Heart right ventricle (tissue), 16 donors: ENCODE measurements at regions not wholly inside any gene's neighbourhood (a gene's known extent, or its start where the extent isn't known, plus 50 kb on each side); places are given as distances from the start of the nearest gene placed in this dataset.
"Not testable (repeated sequence)": the region's sequence is repeated elsewhere in the genome, so short reads cannot be mapped to it uniquely, and the experiment has no call there.

Source experiments
- ATAC-seq, 8 donors: fragments of 200-7000 bp; cut with Tn5 transposase; one replicate each; pipeline ENCODE4 v1.9.1; 2020; ENCODE audit warnings: mild to moderate bottlenecking in 8 of 8, moderate library complexity in 8 of 8, moderate number of reproducible peaks in 1 of 8
- DNase-seq, 2 donors: peaks; one replicate each; pipeline ENCODE4 v3.0.0-alpha.2; 2020
- H3K27ac ChIP-seq, 10 donors: fragments of 200-600 bp; sonication (generic) in 2 of 10; one replicate each; pipeline versions ENCODE4 v1.5.0 to v1.8.0; 2020 to 2022; ENCODE audit warnings: mild to moderate bottlenecking in 3 of 10
- H3K27me3 ChIP-seq, 7 donors: fragments of 200-600 bp; one replicate each; pipeline ENCODE4 v1.8.0; 2021 to 2022; ENCODE audit warnings: mild to moderate bottlenecking in 2 of 7
- H3K36me3 ChIP-seq, 9 donors: fragments of 200-600 bp; sonication (generic) in 1 of 9; one replicate each; pipeline versions ENCODE4 v1.5.0 to v1.8.0; 2020 to 2022; ENCODE audit warnings: mild to moderate bottlenecking in 2 of 9
- H3K4me1 ChIP-seq, 9 donors: fragments of 200-600 bp; sonication (generic) in 1 of 9; one replicate each; pipeline versions ENCODE4 v1.5.0 to v1.8.0; 2020 to 2022; ENCODE audit warnings: mild to moderate bottlenecking in 4 of 9
- H3K4me3 ChIP-seq, 10 donors: fragments of 200-600 bp; sonication (generic) in 2 of 10; one replicate each; pipeline versions ENCODE4 v1.5.0 to v1.8.0; 2020 to 2022; ENCODE audit warnings: mild to moderate bottlenecking in 7 of 10, moderate library complexity in 2 of 10
- H3K9me3 ChIP-seq, 11 donors: fragments of 200-600 bp in 10 of 11; sonication (generic) in 2 of 11; one replicate each; pipeline versions ENCODE4 v1.5.0 to v1.8.0; 2013 to 2022; ENCODE audit warnings: mild to moderate bottlenecking in 2 of 11, control low read depth in 1 of 11, moderate library complexity in 1 of 11
- WGBS, 2 donors: extraction: QIAGEN DNeasy Blood & Tissue Kit; methylation state at CpG; one replicate each; pipeline ENCODE4 v1.1.7; 2013; ENCODE audit warnings: inconsistent platforms in 1 of 2; 5-methylcytosine and 5-hydroxymethylcytosine counted together
- intact Hi-C, 10 donors: fragments of 100-400 bp; cut with DNase I; formaldehyde crosslinking; loops; one replicate each; pipeline versions ENCODE4 v1.11.1 to v1.14.2; 2022
- TF ChIP-seq, protein P1 (sequence below), 9 donors: fragments of 200-600 bp; sonication (generic) in 2 of 9; IDR thresholded peaks; one replicate each; pipeline versions ENCODE4 v1.5.0 to v1.8.0; 2021 to 2022; ENCODE audit warnings: antibody characterized with exemption in 9 of 9, mild to moderate bottlenecking in 5 of 9, moderate library complexity in 1 of 9
- donor health status: Arrhythmogenic right ventricular cardiomyopathy.
- donor health status: ischemic (EF 13 %, LVEDD 7.1; RV severe dilation, severe dysfunction).
- donor health status: healthy with polysubstance abuse.
- donor health status: DM: no; HTN: yes; CAD: no.
- donor health status: DM: no; HTN: no; CAD: no.
- donor health status: ischemic (EF 25% LVEDD 6.9; RV normal size, moderate dysfunction).
- donor health status: ischemic (EF 25% LVEDD 5.7; RV mildly dilated, moderate dysfunction).
- donor health status: healthy.
- donor health status: DM: yes; HTN: yes; CAD: no.
- donor health status: Ischemic cardiomyopathy.
- donor health status: ischemic (EF 35%, LVEDD 5.7; RV mildly dilated, moderate dysfunction).
- donor health status: nonischemic (EF 11% LVEDD 7.7; RV severe dilation, severe dysfunction).
- donor health status: DM: yes; HTN: yes; CAD: no.
- donor health status: PGD.
- donor health status: ischemic (EF 29% LVEDD 5.4; RV normal size, mild dysfunction).
- donor health status: nonischemic (EF 23%, LVEDD 6.1; RV moderate dilation, normal function).

DNA sequence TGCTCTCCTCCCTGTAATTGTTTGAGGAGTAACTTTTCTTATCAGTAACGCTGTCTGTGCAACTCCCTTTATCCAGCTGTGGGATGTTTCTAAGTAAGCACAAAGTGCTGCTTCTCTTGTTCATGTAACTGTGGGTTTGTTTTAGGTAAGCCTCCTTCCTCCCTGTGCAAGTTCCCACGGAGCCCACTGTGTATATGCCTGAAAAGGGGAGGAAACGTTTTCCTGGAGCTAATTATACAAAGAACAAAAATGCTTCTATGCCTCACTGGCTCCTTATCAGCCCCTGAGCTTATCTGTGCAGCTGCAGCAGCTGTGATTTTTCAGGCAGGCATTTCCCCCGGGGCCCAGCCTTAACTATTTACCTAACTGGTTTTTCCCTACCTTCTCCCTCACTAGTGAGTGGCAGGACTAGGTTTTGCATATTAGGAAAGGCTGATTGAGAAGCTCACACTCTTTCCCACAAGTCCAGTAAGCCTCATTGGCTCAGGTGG lies 593.4 kb upstream of the GHITM start:
- ATAC-seq, result peak; percentile 62 to 94 (median 75)
- Histone ChIP-seq H3K27me3 (no peaks in the 10 kb centered on the region), H3K9me3 (peaks cover 0 to 14% (median 0%) of the 10 kb centered on the region in 11 donors), H3K36me3 (no peaks in the 10 kb centered on the region), H3K4me3 (no peak overlapping the region), H3K4me1 (peaks cover 0 to 38% (median 18%) of the 10 kb centered on the region in 9 donors), H3K27ac (peak overlapping the region in 7 of 10 donors; percentile 41 to 71 (median 56))
- TF ChIP-seq, protein P1, sequence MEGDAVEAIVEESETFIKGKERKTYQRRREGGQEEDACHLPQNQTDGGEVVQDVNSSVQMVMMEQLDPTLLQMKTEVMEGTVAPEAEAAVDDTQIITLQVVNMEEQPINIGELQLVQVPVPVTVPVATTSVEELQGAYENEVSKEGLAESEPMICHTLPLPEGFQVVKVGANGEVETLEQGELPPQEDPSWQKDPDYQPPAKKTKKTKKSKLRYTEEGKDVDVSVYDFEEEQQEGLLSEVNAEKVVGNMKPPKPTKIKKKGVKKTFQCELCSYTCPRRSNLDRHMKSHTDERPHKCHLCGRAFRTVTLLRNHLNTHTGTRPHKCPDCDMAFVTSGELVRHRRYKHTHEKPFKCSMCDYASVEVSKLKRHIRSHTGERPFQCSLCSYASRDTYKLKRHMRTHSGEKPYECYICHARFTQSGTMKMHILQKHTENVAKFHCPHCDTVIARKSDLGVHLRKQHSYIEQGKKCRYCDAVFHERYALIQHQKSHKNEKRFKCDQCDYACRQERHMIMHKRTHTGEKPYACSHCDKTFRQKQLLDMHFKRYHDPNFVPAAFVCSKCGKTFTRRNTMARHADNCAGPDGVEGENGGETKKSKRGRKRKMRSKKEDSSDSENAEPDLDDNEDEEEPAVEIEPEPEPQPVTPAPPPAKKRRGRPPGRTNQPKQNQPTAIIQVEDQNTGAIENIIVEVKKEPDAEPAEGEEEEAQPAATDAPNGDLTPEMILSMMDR (IDR thresholded peaks at IDR 0.05), result no peak
- WGBS, 2 donors, result 1% methylated on average over 4 of the region's 4 CpGs
- DNase-seq, result peak; percentile 25 to 63
- intact Hi-C loops, result loop anchor here in 1 of 10 donors (10.0 kb wide), 1 partner anchor 151 kb away; no protein-coding TSS in a partner anchor

DNA sequence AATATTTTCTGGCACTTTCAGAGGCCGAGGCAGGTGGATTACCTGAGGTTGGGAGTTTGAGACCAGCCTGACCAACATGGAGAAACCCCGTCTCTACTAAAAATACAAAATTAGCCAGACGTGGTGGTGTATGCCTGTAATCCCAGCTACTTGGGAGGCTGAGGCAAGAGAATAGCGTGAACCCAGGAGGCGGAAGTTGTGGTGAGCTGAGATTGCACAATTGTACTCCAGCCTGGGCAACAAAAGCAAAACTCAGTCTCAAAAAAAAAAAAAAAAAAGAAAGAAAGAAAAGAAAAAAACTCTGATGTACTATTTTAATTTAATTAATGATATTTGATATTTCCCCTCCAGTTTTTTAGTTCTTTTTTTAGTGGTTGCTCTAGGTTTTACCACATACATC lies 588.1 kb upstream of the GHITM start:
- H3K4me3 ChIP-seq, H3K4me1 ChIP-seq, H3K27ac ChIP-seq, H3K27me3 ChIP-seq, ATAC-seq, H3K36me3 ChIP-seq, DNase-seq, intact Hi-C loops: not testable (repeated sequence)
- 97 to 100% methylated on average over 5 of the region's 5 CpGs for WGBS, 2 donors
- H3K9me3 ChIP-seq, result peaks cover 0 to 38% (median 12%) of the 10 kb centered on the region in 11 donors

DNA sequence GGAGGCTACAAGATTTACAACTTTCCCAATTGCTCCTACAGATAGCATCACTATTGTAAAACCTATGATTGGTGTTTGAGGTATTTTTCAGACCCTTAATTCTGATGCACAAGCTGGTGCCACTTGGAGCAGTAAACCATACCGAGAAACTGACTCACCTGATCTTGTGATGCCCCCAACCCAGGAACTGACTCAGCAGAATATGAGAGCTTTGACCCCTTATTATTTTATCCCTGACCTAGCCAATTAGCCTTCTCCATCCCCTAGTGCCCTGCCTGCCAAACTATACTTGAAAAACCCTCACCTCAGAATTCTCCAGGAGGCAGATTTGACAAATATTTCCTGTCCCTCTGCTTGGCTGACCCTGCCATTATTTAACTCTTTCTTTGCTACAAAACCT lies 585.9 kb upstream of the GHITM start:
- peaks cover 0 to 37% (median 12%) of the 10 kb centered on the region in 11 donors for H3K9me3 ChIP-seq
- ATAC-seq (no peak), DNase-seq (no peak)
- 68 to 74% methylated on average over 1 of the region's 1 CpG for WGBS, 2 donors
- TF ChIP-seq, protein P1 (IDR thresholded peaks at IDR 0.05), result no peak
- H3K4me3 ChIP-seq, result no peak overlapping the region
- no peaks in the 10 kb centered on the region for H3K36me3 ChIP-seq
- no peak overlapping the region for H3K27ac ChIP-seq
- H3K27me3 ChIP-seq, result no peaks in the 10 kb centered on the region
- no peaks in the 10 kb centered on the region for H3K4me1 ChIP-seq
- intact Hi-C loops, result no loop called here

DNA sequence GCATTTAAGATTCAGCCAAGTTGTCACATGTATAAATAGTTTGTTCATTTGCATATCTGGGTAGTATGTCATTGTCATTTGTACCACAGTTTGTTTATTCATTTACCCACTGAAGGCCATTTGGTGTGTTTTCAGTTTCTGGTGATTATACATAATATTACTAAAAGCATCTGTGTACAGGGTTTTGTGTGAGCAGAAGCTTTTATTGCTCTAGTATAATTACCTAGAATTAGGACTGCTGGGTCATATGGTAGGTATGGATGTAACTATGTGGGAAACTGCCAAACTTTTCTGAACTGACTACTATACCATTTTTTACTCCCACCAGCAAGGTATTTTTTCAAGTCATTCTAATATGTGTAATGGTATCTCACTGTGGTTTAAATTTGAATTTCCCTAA lies 584.0 kb upstream of the GHITM start:
- TF ChIP-seq, protein P1 (IDR thresholded peaks at IDR 0.05), result no peak
- no peak for DNase-seq
- no peak for ATAC-seq
- peaks cover 0 to 27% (median 12%) of the 10 kb centered on the region in 11 donors for H3K9me3 ChIP-seq
- no peak overlapping the region for H3K27ac ChIP-seq
- intact Hi-C loops, result no loop called here
- H3K27me3 ChIP-seq, result no peaks in the 10 kb centered on the region
- no peak overlapping the region for H3K4me3 ChIP-seq
- H3K4me1 ChIP-seq, result peaks cover 0 to 4% (median 0%) of the 10 kb centered on the region in 9 donors
- no peaks in the 10 kb centered on the region for H3K36me3 ChIP-seq

DNA sequence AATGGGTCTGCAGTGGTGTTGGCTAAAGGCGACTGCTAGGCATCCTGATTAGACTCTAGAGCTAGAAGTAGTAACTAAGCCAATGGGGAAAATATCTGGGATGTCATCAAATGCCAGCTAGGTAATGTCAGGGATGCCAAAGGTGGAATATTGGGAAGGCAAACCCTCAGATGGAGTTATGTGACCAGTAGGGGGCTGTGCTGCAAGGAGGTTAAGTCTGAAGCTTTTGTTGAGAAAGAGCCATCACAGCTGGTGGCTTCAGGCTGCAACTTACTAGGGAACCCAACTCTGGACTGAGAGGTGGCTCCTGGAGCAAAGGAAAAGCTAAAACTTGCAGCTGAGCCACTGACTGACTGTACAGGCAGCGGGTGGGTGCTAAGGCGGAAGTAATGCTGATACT lies 576.9 kb upstream of the GHITM start:
- ATAC-seq (no peak), DNase-seq (no peak)
- TF ChIP-seq, protein P1 (IDR thresholded peaks at IDR 0.05), result no peak
- Histone ChIP-seq H3K36me3 (no peaks in the 10 kb centered on the region), H3K4me1 (peaks cover 0 to 4% (median 0%) of the 10 kb centered on the region in 9 donors), H3K27me3 (no peaks in the 10 kb centered on the region), H3K9me3 (peaks cover 0 to 7% (median 0%) of the 10 kb centered on the region in 11 donors), H3K4me3 (no peak overlapping the region), H3K27ac (no peak overlapping the region)
- 98 to 99% methylated on average over 3 of the region's 3 CpGs for WGBS, 2 donors
- intact Hi-C loops, result no loop called here
